Esophagus muscularis mucosa (tissue), 4 donors: ENCODE measurements at regions not wholly inside any gene's neighbourhood (a gene's known extent, or its start where the extent isn't known, plus 50 kb on each side); places are given as distances from the start of the nearest gene placed in this dataset.

Source experiments
- CTCF ChIP-seq, 3 experiments: fragments of 200-600 bp in 2 of 3; fragments of 450-650 bp in 1 of 3; sonication (generic) in 2 of 3; IDR thresholded peaks; one replicate each; pipeline ENCODE4 v1.5.1; 2017 to 2019; ENCODE audit warnings: antibody characterized with exemption in 3 of 3, mild to moderate bottlenecking in 2 of 3, moderate library complexity in 1 of 3
- EP300 ChIP-seq: sonication (generic); formaldehyde crosslinking; IDR thresholded peaks from one replicate; pipeline ENCODE4 v1.6.1; 2017; ENCODE audit warnings: antibody characterized with exemption
- POLR2A ChIP-seq: fragments of 450-650 bp; IDR thresholded peaks from one replicate; pipeline ENCODE4 v1.6.1; 2017; ENCODE audit warnings: antibody characterized with exemption, moderate library complexity, mild to moderate bottlenecking, low read depth
- POLR2AphosphoS5 ChIP-seq, 2 donors: sonication (generic); formaldehyde crosslinking; IDR thresholded peaks; one replicate each; pipeline ENCODE4 v1.6.1; 2017; ENCODE audit warnings: antibody characterized with exemption in 2 of 2

- no peak for TF ChIP-seq POLR2AphosphoS5 (IDR thresholded peaks at IDR 0.05)
- no peak for TF ChIP-seq CTCF (IDR thresholded peaks at IDR 0.05)
- no peak for TF ChIP-seq POLR2A
- no peak for TF ChIP-seq EP300
Observed at GRCh38 chr11:80595011-80595410, 1154.2 kb upstream of the TENM4 start.
